AG04450 (cell line): ENCODE measurements at regions not wholly inside any gene's neighbourhood (a gene's known extent, or its start where the extent isn't known, plus 50 kb on each side); places are given as distances from the start of the nearest gene placed in this dataset.

Source experiments
- CTCF ChIA-PET: fragments of 300-600, 350-600 bp; formaldehyde crosslinking; extraction: SDS; loops from one replicate; lab custom pipeline; 2022; ENCODE audit warnings: antibody characterized with exemption, inconsistent platforms; lab: Charles Lee
- POLR2A ChIA-PET: fragments of 350-600 bp; formaldehyde crosslinking; extraction: SDS; loops from one replicate; lab custom pipeline; 2021; ENCODE audit warnings: antibody characterized with exemption, inconsistent platforms; lab: Yijun Ruan, JAX
- DNase-seq: peaks from one replicate; pipeline ENCODE4 v3.0.0-alpha.2; 2011; ENCODE audit warnings: low read depth, low spot score
- H3K27ac ChIP-seq: one replicate; pipeline ENCODE4 v1.5.1; 2012; ENCODE audit warnings: low read depth, low read length, control low read depth
- H3K27me3 ChIP-seq: one replicate; pipeline ENCODE4 v1.6.0; 2012; ENCODE audit warnings: low read length; ENCODE audit not compliant: control insufficient read depth, insufficient read depth
- H3K4me3 ChIP-seq: 2 replicates; pipeline ENCODE4 v1.5.1; 2011; ENCODE audit warnings: mild to moderate bottlenecking, low read depth, low read length, control low read depth
- H3K9me3 ChIP-seq: 2 replicates; pipeline ENCODE4 v1.5.1; 2012; ENCODE audit warnings: low read length; ENCODE audit not compliant: control insufficient read depth, insufficient read depth
- CTCF ChIP-seq: IDR thresholded peaks from 2 replicates; pipeline ENCODE4 v1.5.1; 2011; ENCODE audit warnings: low read depth, low read length, control low read depth, inconsistent platforms

- Histone ChIP-seq H3K9me3 (no peaks in the 10 kb centered on the region), H3K27ac (no peak overlapping the region), H3K27me3 (no peaks in the 10 kb centered on the region), H3K4me3 (no peak overlapping the region)
- CTCF ChIA-PET: no interaction called here
- DNase-seq: no peak
- TF ChIP-seq CTCF: no peak
- POLR2A ChIA-PET: no interaction called here
Measured at GRCh38 chr18:2281086-2281485, 290.2 kb downstream of the METTL4 start.

- no peak for DNase-seq
- Histone ChIP-seq H3K4me3 (no peak overlapping the region), H3K27ac (no peak overlapping the region), H3K27me3 (no peaks in the 10 kb centered on the region), H3K9me3 (no peaks in the 10 kb centered on the region)
- CTCF ChIA-PET: no interaction called here
- POLR2A ChIA-PET: no interaction called here
- no peak for TF ChIP-seq CTCF
Measured at GRCh38 chr18:2281523-2282199, 289.6 kb downstream of the METTL4 start.

- ChIA-PET CTCF (no interaction called here), POLR2A (no interaction called here)
- TF ChIP-seq CTCF: no peak
- Histone ChIP-seq H3K27me3 (no peaks in the 10 kb centered on the region), H3K27ac (no peak overlapping the region), H3K9me3 (no peaks in the 10 kb centered on the region), H3K4me3 (no peak overlapping the region)
- DNase-seq: no peak
Measured at GRCh38 chr18:2293109-2293839, 278.0 kb downstream of the METTL4 start.

GRCh38 chr18:2301316-2301715 is 270.0 kb downstream of the METTL4 start:
- no peaks in the 10 kb centered on the region for H3K9me3 ChIP-seq
- DNase-seq: no peak
- H3K27me3 ChIP-seq: no peaks in the 10 kb centered on the region
- no peak overlapping the region for H3K27ac ChIP-seq
- POLR2A ChIA-PET: no interaction called here
- no peak for TF ChIP-seq CTCF
- no peak overlapping the region for H3K4me3 ChIP-seq
- CTCF ChIA-PET: no interaction called here

- no peaks in the 10 kb centered on the region for H3K27me3 ChIP-seq
- no peaks in the 10 kb centered on the region for H3K9me3 ChIP-seq
- TF ChIP-seq CTCF: no peak
- POLR2A ChIA-PET: no interaction called here
- H3K27ac ChIP-seq: no peak overlapping the region
- no peak for DNase-seq
- H3K4me3 ChIP-seq: no peak overlapping the region
- CTCF ChIA-PET: no interaction called here
Measured at GRCh38 chr18:2302012-2302411, 269.3 kb downstream of the METTL4 start.
